Stimulated activated naive B cell treated with anti-CD40 and anti-IgM and Interleukin-4, amounts not matched to agents 10 μg/mL and 1 μg/mL and 100 μg/mL, for 72 hours (primary cell): ENCODE measurements at regions not wholly inside any gene's neighbourhood (a gene's known extent, or its start where the extent isn't known, plus 50 kb on each side); places are given as distances from the start of the nearest gene placed in this dataset.

ENCODE experiments used
- ATAC-seq, 2 donors: fragments of 150-1000 bp; cut with Tn5 transposase; replicated peaks; 2 replicates each; pipeline ENCODE4 v1.10.0; 2021; ENCODE audit warnings: moderate library complexity in 1 of 2
- DNase-seq: peaks from one replicate; pipeline ENCODE4 v3.0.0; 2021
- H3K27ac Mint-ChIP-seq: one replicate; pipeline ENCODE4 v1.8.0; 2022; ENCODE audit warnings: mild to moderate bottlenecking, mixed read lengths
- H3K27me3 Mint-ChIP-seq, 2 donors: one replicate each; pipeline ENCODE4 v1.8.0; 2022; ENCODE audit warnings: mixed read lengths in 2 of 2
- H3K36me3 Mint-ChIP-seq, 2 donors: one replicate each; pipeline ENCODE4 v1.8.0; 2022; ENCODE audit warnings: mixed read lengths in 2 of 2, mild to moderate bottlenecking in 1 of 2
- H3K4me1 Mint-ChIP-seq, 2 donors: one replicate each; pipeline ENCODE4 v1.8.0; 2022; ENCODE audit warnings: mixed read lengths in 2 of 2, mild to moderate bottlenecking in 1 of 2
- H3K4me3 Mint-ChIP-seq, 2 donors: one replicate each; pipeline ENCODE4 v1.8.0; 2022; ENCODE audit warnings: mild to moderate bottlenecking in 2 of 2, mixed read lengths in 2 of 2, moderate library complexity in 1 of 2
- H3K9me3 Mint-ChIP-seq, 2 donors: one replicate each; pipeline ENCODE4 v1.8.0; 2022; ENCODE audit warnings: mixed read lengths in 2 of 2, mild to moderate bottlenecking in 1 of 2

GRCh38 chr18:22544626-22545025 lies 126.9 kb upstream of the CTAGE1 start:
- no peaks in the 10 kb centered on the region for H3K27me3 Mint-ChIP-seq
- DNase-seq = no peak
- H3K27ac Mint-ChIP-seq = no peak overlapping the region
- H3K4me3 Mint-ChIP-seq = no peak overlapping the region
- H3K36me3 Mint-ChIP-seq = no peaks in the 10 kb centered on the region
- peaks cover 2 to 4% of the 10 kb centered on the region in 2 donors for H3K9me3 Mint-ChIP-seq
- H3K4me1 Mint-ChIP-seq = no peaks in the 10 kb centered on the region
- ATAC-seq = no peak

- Mint-ChIP-seq H3K9me3 (peaks cover 2 to 4% of the 10 kb centered on the region in 2 donors), H3K27me3 (no peaks in the 10 kb centered on the region), H3K36me3 (no peaks in the 10 kb centered on the region), H3K4me1 (no peaks in the 10 kb centered on the region), H3K27ac (no peak overlapping the region), H3K4me3 (no peak overlapping the region)
- ATAC-seq (no peak), DNase-seq (no peak)
Observed at GRCh38 chr18:22545066-22545760, 127.5 kb upstream of the CTAGE1 start.

- no peak overlapping the region for H3K4me3 Mint-ChIP-seq
- H3K36me3 Mint-ChIP-seq = no peaks in the 10 kb centered on the region
- H3K27ac Mint-ChIP-seq = no peak overlapping the region
- peaks cover 2 to 4% of the 10 kb centered on the region in 2 donors for H3K9me3 Mint-ChIP-seq
- no peaks in the 10 kb centered on the region for H3K4me1 Mint-ChIP-seq
- no peaks in the 10 kb centered on the region for H3K27me3 Mint-ChIP-seq
- DNase-seq (no peak), ATAC-seq (no peak)
Observed at GRCh38 chr18:22546905-22547570, 129.3 kb upstream of the CTAGE1 start.

- DNase-seq (no peak), ATAC-seq (no peak)
- Mint-ChIP-seq H3K4me1 (no peaks in the 10 kb centered on the region), H3K9me3 (peaks cover 2 to 4% of the 10 kb centered on the region in 2 donors), H3K36me3 (no peaks in the 10 kb centered on the region), H3K4me3 (no peak overlapping the region), H3K27me3 (no peaks in the 10 kb centered on the region), H3K27ac (no peak overlapping the region)
Observed at GRCh38 chr18:22547807-22548561, 130.3 kb upstream of the CTAGE1 start.

GRCh38 chr18:22549260-22549937 lies 131.7 kb upstream of the CTAGE1 start:
- H3K9me3 Mint-ChIP-seq = peaks cover 2 to 4% of the 10 kb centered on the region in 2 donors
- DNase-seq (no peak), ATAC-seq (no peak)
- H3K27ac Mint-ChIP-seq = no peak overlapping the region
- H3K4me1 Mint-ChIP-seq = no peaks in the 10 kb centered on the region
- no peak overlapping the region for H3K4me3 Mint-ChIP-seq
- H3K27me3 Mint-ChIP-seq = no peaks in the 10 kb centered on the region
- H3K36me3 Mint-ChIP-seq = no peaks in the 10 kb centered on the region

- Mint-ChIP-seq H3K27ac (no peak overlapping the region), H3K9me3 (peaks cover 0 to under 1% of the 10 kb centered on the region in 2 donors), H3K36me3 (no peaks in the 10 kb centered on the region), H3K4me3 (no peak overlapping the region), H3K4me1 (no peaks in the 10 kb centered on the region), H3K27me3 (no peaks in the 10 kb centered on the region)
- no peak for ATAC-seq
- no peak for DNase-seq
Observed at GRCh38 chr18:22550366-22550765, 132.7 kb upstream of the CTAGE1 start.

GRCh38 chr18:22550861-22551260 lies 133.1 kb upstream of the CTAGE1 start:
- H3K36me3 Mint-ChIP-seq = no peaks in the 10 kb centered on the region
- ATAC-seq (no peak), DNase-seq (no peak)
- no peaks in the 10 kb centered on the region for H3K27me3 Mint-ChIP-seq
- H3K4me3 Mint-ChIP-seq = no peak overlapping the region
- no peaks in the 10 kb centered on the region for H3K4me1 Mint-ChIP-seq
- H3K9me3 Mint-ChIP-seq = no peaks in the 10 kb centered on the region
- no peak overlapping the region for H3K27ac Mint-ChIP-seq

- no peaks in the 10 kb centered on the region for H3K9me3 Mint-ChIP-seq
Observed at GRCh38 chr18:22551536-22552151, 133.9 kb upstream of the CTAGE1 start.

GRCh38 chr18:22552254-22552653 lies 134.5 kb upstream of the CTAGE1 start:
- H3K4me1 Mint-ChIP-seq = no peaks in the 10 kb centered on the region
- H3K27ac Mint-ChIP-seq = no peak overlapping the region
- DNase-seq (no peak), ATAC-seq (no peak)
- peaks cover 0 to 2% of the 10 kb centered on the region in 2 donors for H3K9me3 Mint-ChIP-seq
- no peaks in the 10 kb centered on the region for H3K36me3 Mint-ChIP-seq
- H3K27me3 Mint-ChIP-seq = peaks cover 8 to 13% of the 10 kb centered on the region in 2 donors
- H3K4me3 Mint-ChIP-seq = no peak overlapping the region

More at GRCh38 chr18:22551536-22552151, 133.9 kb upstream of the CTAGE1 start:
- no peaks in the 10 kb centered on the region for H3K4me1 Mint-ChIP-seq
- no peak for ATAC-seq
- DNase-seq = no peak
- H3K27ac Mint-ChIP-seq = no peak overlapping the region
- H3K36me3 Mint-ChIP-seq = no peaks in the 10 kb centered on the region
- H3K4me3 Mint-ChIP-seq = no peak overlapping the region
- H3K27me3 Mint-ChIP-seq = peaks cover 2 to 7% of the 10 kb centered on the region in 2 donors

- H3K4me3 Mint-ChIP-seq = no peak overlapping the region
- H3K27ac Mint-ChIP-seq = no peak overlapping the region
Observed at GRCh38 chr18:22552899-22553460, 135.3 kb upstream of the CTAGE1 start.

GRCh38 chr18:22556222-22557167 lies 138.8 kb upstream of the CTAGE1 start:
- Mint-ChIP-seq H3K36me3 (no peaks in the 10 kb centered on the region), H3K4me3 (no peak overlapping the region), H3K9me3 (peaks cover 0 to 2% of the 10 kb centered on the region in 2 donors), H3K27ac (no peak overlapping the region), H3K4me1 (peaks cover 8 to 16% of the 10 kb centered on the region in 2 donors), H3K27me3 (peaks cover 37 to 46% of the 10 kb centered on the region in 2 donors)
- DNase-seq (no peak), ATAC-seq (no peak)

More at GRCh38 chr18:22552899-22553460, 135.3 kb upstream of the CTAGE1 start:
- ATAC-seq = no peak
- H3K4me1 Mint-ChIP-seq = no peaks in the 10 kb centered on the region
- no peaks in the 10 kb centered on the region for H3K36me3 Mint-ChIP-seq
- H3K27me3 Mint-ChIP-seq = peaks cover 15 to 21% of the 10 kb centered on the region in 2 donors
- no peak for DNase-seq
- H3K9me3 Mint-ChIP-seq = peaks cover 0 to 2% of the 10 kb centered on the region in 2 donors

- Mint-ChIP-seq H3K27me3 (peaks cover 37 to 46% of the 10 kb centered on the region in 2 donors), H3K36me3 (no peaks in the 10 kb centered on the region), H3K9me3 (peaks cover 0 to 2% of the 10 kb centered on the region in 2 donors), H3K4me3 (no peak overlapping the region), H3K4me1 (peaks cover 8 to 16% of the 10 kb centered on the region in 2 donors), H3K27ac (no peak overlapping the region)
- no peak for DNase-seq
- ATAC-seq = no peak
Observed at GRCh38 chr18:22557168-22557941, 139.6 kb upstream of the CTAGE1 start.
